Mesenchymal stem cell (in vitro differentiated cells and primary cell): ENCODE measurements at regions not wholly inside any gene's neighbourhood (a gene's known extent, or its start where the extent isn't known, plus 50 kb on each side); places are given as distances from the start of the nearest gene placed in this dataset.

Experiments
- DNase-seq: peaks from one replicate; pipeline ENCODE4 v3.0.0-alpha.2; 2013
- H2AFZ ChIP-seq: one replicate; pipeline ENCODE4 v1.6.1; 2013; ENCODE audit warnings: low read depth, mild to moderate bottlenecking, control low read depth, inconsistent platforms, low read length, moderate library complexity
- H2AK5ac ChIP-seq: 2 replicates; pipeline ENCODE4 v1.6.1; 2013; ENCODE audit warnings: low read length, moderate library complexity, mild to moderate bottlenecking, inconsistent platforms; ENCODE audit not compliant: severe bottlenecking
- H2BK120ac ChIP-seq: one replicate; pipeline ENCODE4 v1.6.1; 2013; ENCODE audit warnings: low read depth, mild to moderate bottlenecking, inconsistent platforms, low read length, moderate library complexity
- H2BK12ac ChIP-seq, 2 experiments: one replicate each; pipeline ENCODE4 v1.6.1; 2013; ENCODE audit warnings: inconsistent platforms in 2 of 2, low read length in 2 of 2, mild to moderate bottlenecking in 2 of 2, moderate library complexity in 2 of 2, control low read depth in 1 of 2
- H2BK15ac ChIP-seq: one replicate; pipeline ENCODE4 v1.6.1; 2013; ENCODE audit warnings: mild to moderate bottlenecking, low read depth, inconsistent platforms; ENCODE audit not compliant: poor library complexity, severe bottlenecking
- H2BK5ac ChIP-seq: 2 replicates; pipeline ENCODE4 v1.6.1; 2013; ENCODE audit warnings: low read depth, mild to moderate bottlenecking, low read length, control low read depth, inconsistent platforms; ENCODE audit not compliant: poor library complexity, severe bottlenecking
- H3K14ac ChIP-seq, 2 experiments: one replicate each; pipeline ENCODE4 v1.6.1; 2013; ENCODE audit warnings: inconsistent platforms in 2 of 2, low read length in 2 of 2, control low read depth in 1 of 2, mild to moderate bottlenecking in 1 of 2, moderate library complexity in 1 of 2
- H3K18ac ChIP-seq, 2 experiments: one replicate each; pipeline ENCODE4 v1.6.1; 2013; ENCODE audit warnings: inconsistent platforms in 2 of 2, low read length in 2 of 2, control low read depth in 1 of 2, low read depth in 1 of 2, mild to moderate bottlenecking in 1 of 2
- H3K23ac ChIP-seq, 2 experiments: one replicate each; pipeline ENCODE4 v1.6.1; 2013; ENCODE audit warnings: inconsistent platforms in 2 of 2, low read length in 2 of 2, mild to moderate bottlenecking in 2 of 2, moderate library complexity in 2 of 2, control low read depth in 1 of 2
- H3K27ac ChIP-seq: 2 replicates; pipeline ENCODE4 v1.5.1; 2013; ENCODE audit warnings: mild to moderate bottlenecking, moderate library complexity, low read length, control low read depth, inconsistent platforms; ENCODE audit not compliant: poor library complexity, severe bottlenecking
- H3K27me3 ChIP-seq, 2 experiments: 2 replicates each; pipeline versions ENCODE4 v1.6.1 to v1.7.0; 2013; ENCODE audit warnings: low read length in 2 of 2, mild to moderate bottlenecking in 2 of 2, moderate library complexity in 2 of 2, control low read depth in 1 of 2, inconsistent platforms in 1 of 2; ENCODE audit not compliant: control insufficient read depth in 1 of 2, insufficient read depth in 1 of 2
- H3K36me3 ChIP-seq, 2 experiments: 2 replicates each; pipeline versions ENCODE4 v1.6.1 to v1.7.0; 2013; ENCODE audit warnings: low read length in 2 of 2, control low read depth in 1 of 2, inconsistent platforms in 1 of 2, low read depth in 1 of 2, mild to moderate bottlenecking in 1 of 2; ENCODE audit not compliant: insufficient read depth in 2 of 2, control insufficient read depth in 1 of 2
- H3K4ac ChIP-seq, 2 experiments: one replicate each; pipeline ENCODE4 v1.6.1; 2013; ENCODE audit warnings: inconsistent platforms in 2 of 2, low read length in 2 of 2, mild to moderate bottlenecking in 2 of 2, moderate library complexity in 2 of 2, control low read depth in 1 of 2, low read depth in 1 of 2
- H3K4me1 ChIP-seq: 2 replicates; pipeline ENCODE4 v1.6.1; 2013; ENCODE audit warnings: low read depth, low read length, control low read depth; ENCODE audit not compliant: control insufficient read depth, insufficient read depth
- H3K4me2 ChIP-seq: 2 replicates; pipeline ENCODE4 v1.6.1; 2013; ENCODE audit warnings: low read length, mild to moderate bottlenecking, inconsistent platforms; ENCODE audit not compliant: poor library complexity, severe bottlenecking
- H3K4me3 ChIP-seq, 2 experiments: 2 replicates each; pipeline versions ENCODE4 v1.5.1 to v1.7.0; 2013; ENCODE audit warnings: low read length in 2 of 2, mild to moderate bottlenecking in 2 of 2, control low read depth in 1 of 2, low read depth in 1 of 2; ENCODE audit not compliant: insufficient read depth in 1 of 2
- H3K79me1 ChIP-seq: replicated peaks from 2 replicates; pipeline ENCODE4 v1.6.1; 2013; ENCODE audit warnings: mild to moderate bottlenecking, control low read depth, low read length, inconsistent platforms; ENCODE audit not compliant: poor library complexity, severe bottlenecking
- H3K9ac ChIP-seq: 2 replicates; pipeline ENCODE4 v1.7.0; 2013; ENCODE audit warnings: mild to moderate bottlenecking, low read length, moderate library complexity
- H3K9me3 ChIP-seq: 2 replicates; pipeline ENCODE4 v1.7.0; 2013; ENCODE audit warnings: mild to moderate bottlenecking, low read length; ENCODE audit not compliant: control insufficient read depth
- H4K8ac ChIP-seq: one replicate; pipeline ENCODE4 v1.6.1; 2013; ENCODE audit warnings: inconsistent platforms, mild to moderate bottlenecking, low read length, moderate library complexity
- H4K91ac ChIP-seq: one replicate; pipeline ENCODE4 v1.6.1; 2013; ENCODE audit warnings: mild to moderate bottlenecking, low read length, inconsistent platforms
- whole genome bisulfite sequencing: methylation state at CpG from one replicate; pipeline ENCODE4 v1.1.7; 2013; ENCODE audit warnings: mixed read lengths; 5-methylcytosine and 5-hydroxymethylcytosine counted together

GRCh38 chr22:48937032-48937639 is 890.5 kb downstream of the BRD1 start:
- no peak overlapping the region for H3K18ac ChIP-seq
- no peak overlapping the region for H2BK12ac ChIP-seq
- no peak overlapping the region for H3K4me2 ChIP-seq
- 76% methylated on average over 12 of the region's 12 CpGs for WGBS
- no peak overlapping the region for H4K91ac ChIP-seq
- H3K4me1 ChIP-seq, result no peaks in the 10 kb centered on the region
- H3K4ac ChIP-seq, result no peak overlapping the region
- H2BK15ac ChIP-seq, result no peak overlapping the region
- H4K8ac ChIP-seq, result no peak overlapping the region
- no peaks in the 10 kb centered on the region for H3K36me3 ChIP-seq
- no peak overlapping the region for H3K14ac ChIP-seq
- H2BK120ac ChIP-seq, result no peak overlapping the region
- no peak overlapping the region for H3K27ac ChIP-seq
- peaks cover 16% of the 10 kb centered on the region for H3K9me3 ChIP-seq
- DNase-seq, result no peak
- H2BK5ac ChIP-seq, result no peak overlapping the region
- no peaks in the 10 kb centered on the region for H3K27me3 ChIP-seq
- H3K79me1 ChIP-seq, result no peaks in the 10 kb centered on the region
- H3K4me3 ChIP-seq, result no peak overlapping the region
- H3K9ac ChIP-seq, result no peak overlapping the region
- no peak overlapping the region for H3K23ac ChIP-seq
- no peak overlapping the region for H2AFZ ChIP-seq
- H2AK5ac ChIP-seq, result no peak overlapping the region

- Histone ChIP-seq H2AFZ (no peak overlapping the region), H3K79me1 (no peaks in the 10 kb centered on the region), H4K8ac (no peak overlapping the region), H3K23ac (no peak overlapping the region), H3K4me2 (no peak overlapping the region), H3K14ac (no peak overlapping the region), H2BK12ac (no peak overlapping the region), H2BK5ac (no peak overlapping the region), H2AK5ac (no peak overlapping the region), H2BK15ac (no peak overlapping the region), H3K18ac (no peak overlapping the region), H3K4ac (no peak overlapping the region), H3K36me3 (no peaks in the 10 kb centered on the region), H3K27ac (no peak overlapping the region), H4K91ac (no peak overlapping the region), H3K4me3 (no peak overlapping the region), H3K27me3 (no peaks in the 10 kb centered on the region), H3K9me3 (peaks cover 16% of the 10 kb centered on the region), H3K9ac (no peak overlapping the region), H3K4me1 (no peaks in the 10 kb centered on the region), H2BK120ac (no peak overlapping the region)
- WGBS, result 86% methylated on average over 4 of the region's 4 CpGs
- no peak for DNase-seq
These were observed 891.3 kb downstream of the BRD1 start for GRCh38 chr22:48936391-48936790.

GRCh38 chr22:48934446-48934845 is 893.2 kb downstream of the BRD1 start:
- Histone ChIP-seq H2BK5ac (no peak overlapping the region), H3K4me1 (no peaks in the 10 kb centered on the region), H3K4me2 (no peak overlapping the region), H4K91ac (no peak overlapping the region), H3K27me3 (no peaks in the 10 kb centered on the region), H3K9ac (no peak overlapping the region), H3K36me3 (no peaks in the 10 kb centered on the region), H2BK12ac (no peak overlapping the region), H2BK15ac (no peak overlapping the region), H3K27ac (no peak overlapping the region), H3K4me3 (no peak overlapping the region), H3K9me3 (peaks cover 16% of the 10 kb centered on the region), H3K23ac (no peak overlapping the region), H3K79me1 (no peaks in the 10 kb centered on the region), H2BK120ac (no peak overlapping the region), H2AFZ (no peak overlapping the region), H3K18ac (no peak overlapping the region), H4K8ac (no peak overlapping the region), H3K14ac (no peak overlapping the region), H3K4ac (no peak overlapping the region), H2AK5ac (no peak overlapping the region)
- DNase-seq, result no peak
- WGBS, result 50% methylated on average over 1 of the region's 1 CpG

- Histone ChIP-seq H2BK15ac (no peak overlapping the region), H3K9ac (no peak overlapping the region), H3K27ac (no peak overlapping the region), H3K4me3 (no peak overlapping the region), H3K18ac (no peak overlapping the region), H3K36me3 (no peaks in the 10 kb centered on the region), H4K8ac (no peak overlapping the region), H3K27me3 (peaks cover 0 to 3% of the 10 kb centered on the region in 2 experiments), H3K4ac (no peak overlapping the region), H3K79me1 (no peaks in the 10 kb centered on the region), H3K23ac (no peak overlapping the region), H2AFZ (no peak overlapping the region), H2BK120ac (no peak overlapping the region), H2BK5ac (no peak overlapping the region), H3K14ac (no peak overlapping the region), H3K4me1 (no peaks in the 10 kb centered on the region), H3K9me3 (peaks cover 12% of the 10 kb centered on the region), H2BK12ac (no peak overlapping the region), H3K4me2 (no peak overlapping the region), H2AK5ac (no peak overlapping the region), H4K91ac (no peak overlapping the region)
- 77% methylated on average over 5 of the region's 6 CpGs for WGBS
- no peak for DNase-seq
These were observed 896.2 kb downstream of the BRD1 start for GRCh38 chr22:48931452-48931851.
